A673 (cell line): ENCODE measurements at regions not wholly inside any gene's neighbourhood (a gene's known extent, or its start where the extent isn't known, plus 50 kb on each side); places are given as distances from the start of the nearest gene placed in this dataset.

Source experiments
- BruUV-seq: library from RNA; stranded (reverse); fragments of 400-500 nt; replicated peaks from 2 replicates; lab custom pipeline; 2021; lab: Mats Ljungman, UMichigan
- CTCF ChIA-PET: fragments of 300-600 bp; sonication (Branson Sonifier 250); formaldehyde crosslinking; loops from one replicate; lab custom pipeline; 2022; ENCODE audit warnings: antibody characterized with exemption; lab: Charles Lee
- POLR2A ChIA-PET: fragments of 300-600 bp; sonication (Branson Sonifier 250); formaldehyde crosslinking; loops from one replicate; lab custom pipeline; 2022; ENCODE audit warnings: antibody characterized with exemption; ENCODE audit not compliant: low non-redundant PET; lab: Charles Lee
- DNase-seq: peaks from one replicate; pipeline ENCODE4 v3.0.0-alpha.2; 2015; ENCODE audit warnings: low spot score
- H3K27ac ChIP-seq: fragments of 200-600 bp; sonication (generic); 2 replicates; pipeline ENCODE4 v1.5.1; 2016; ENCODE audit warnings: mixed run types, low read depth, mild to moderate bottlenecking, mixed read lengths, antibody characterized with exemption, low read length; ENCODE audit not compliant: poor library complexity, severe bottlenecking
- H3K27me3 ChIP-seq: fragments of 200-600 bp; sonication (generic); replicated peaks from 2 replicates; pipeline ENCODE4 v1.6.1; 2017; ENCODE audit warnings: mixed run types, low read depth, mild to moderate bottlenecking, mixed read lengths, antibody characterized with exemption, low read length; ENCODE audit not compliant: insufficient read depth, poor library complexity
- H3K36me3 ChIP-seq: fragments of 200-600 bp; sonication (generic); 2 replicates; pipeline ENCODE4 v1.6.1; 2016; ENCODE audit warnings: mixed run types, mild to moderate bottlenecking, mixed read lengths, antibody characterized with exemption, low read length; ENCODE audit not compliant: insufficient read depth, poor library complexity, severe bottlenecking
- H3K4me1 ChIP-seq: fragments of 200-600 bp; sonication (generic); 2 replicates; pipeline ENCODE4 v1.6.1; 2017; ENCODE audit warnings: mixed run types, mild to moderate bottlenecking, mixed read lengths, antibody characterized with exemption, low read length; ENCODE audit not compliant: insufficient read depth, poor library complexity, severe bottlenecking
- H3K4me3 ChIP-seq: fragments of 200-600 bp; sonication (generic); 2 replicates; pipeline ENCODE4 v1.5.1; 2016; ENCODE audit warnings: low read depth, mixed run types, mild to moderate bottlenecking, mixed read lengths, low read length; ENCODE audit not compliant: poor library complexity, severe bottlenecking
- H3K9me3 ChIP-seq: fragments of 200-600 bp; sonication (generic); 2 replicates; pipeline ENCODE4 v1.6.1; 2016; ENCODE audit warnings: mixed run types, low read depth, mild to moderate bottlenecking, mixed read lengths, antibody characterized with exemption, low read length; ENCODE audit not compliant: poor library complexity, severe bottlenecking
- EZH2 ChIP-seq: fragments of 200-600 bp; sonication (generic); IDR thresholded peaks from 2 replicates; pipeline ENCODE4 v1.6.1; 2017; ENCODE audit warnings: borderline replicate concordance, low read depth, mild to moderate bottlenecking, mixed read lengths, antibody characterized with exemption, low read length; ENCODE audit not compliant: poor library complexity, severe bottlenecking
- intact Hi-C: fragments of 100-400 bp; cut with micrococcal nuclease; formaldehyde crosslinking; loops from one replicate; pipeline ENCODE4 v1.10.0; 2022; ENCODE audit not compliant: unreplicated experiment
- TF ChIP-seq, protein P1 (sequence below): fragments of 300-800, 200-600 bp; sonication (generic); conservative IDR thresholded peaks from 2 replicates; pipeline ENCODE4 v1.5.1; 2017; ENCODE audit warnings: low read depth, mild to moderate bottlenecking, antibody characterized with exemption, low read length, moderate library complexity, mixed read lengths

DNA sequence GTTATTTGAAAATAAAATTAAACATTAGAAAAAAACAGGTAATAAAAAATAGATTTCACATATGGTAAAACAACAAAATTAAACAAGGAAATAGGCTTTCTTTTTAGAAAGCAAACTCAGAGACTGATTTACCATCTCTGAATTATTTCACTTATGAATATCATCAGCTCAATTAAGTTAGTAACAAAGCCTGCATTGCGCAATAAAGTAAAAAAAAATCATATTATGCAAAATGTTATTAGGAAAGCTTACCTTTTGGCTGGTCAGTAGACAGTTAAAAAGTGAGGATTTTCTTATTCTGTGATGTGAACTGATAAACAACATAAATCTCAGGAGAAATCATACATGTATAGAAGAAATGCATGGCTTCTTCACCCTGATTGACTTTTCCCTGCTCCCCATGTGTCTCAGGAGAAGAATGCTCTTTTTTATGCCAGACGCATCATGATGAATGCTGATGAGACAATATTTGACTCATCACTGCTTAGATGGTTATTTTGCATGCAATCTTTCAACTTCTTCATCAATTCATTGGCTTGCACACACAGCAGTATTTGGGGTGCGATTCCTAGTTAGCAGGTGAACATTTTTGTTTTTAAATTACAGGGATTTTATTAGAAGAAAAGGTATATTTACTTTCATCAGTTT lies 124.5 kb upstream of the USP15 start:
- no TSS peak for BruUV-seq
- TF ChIP-seq, protein P1, sequence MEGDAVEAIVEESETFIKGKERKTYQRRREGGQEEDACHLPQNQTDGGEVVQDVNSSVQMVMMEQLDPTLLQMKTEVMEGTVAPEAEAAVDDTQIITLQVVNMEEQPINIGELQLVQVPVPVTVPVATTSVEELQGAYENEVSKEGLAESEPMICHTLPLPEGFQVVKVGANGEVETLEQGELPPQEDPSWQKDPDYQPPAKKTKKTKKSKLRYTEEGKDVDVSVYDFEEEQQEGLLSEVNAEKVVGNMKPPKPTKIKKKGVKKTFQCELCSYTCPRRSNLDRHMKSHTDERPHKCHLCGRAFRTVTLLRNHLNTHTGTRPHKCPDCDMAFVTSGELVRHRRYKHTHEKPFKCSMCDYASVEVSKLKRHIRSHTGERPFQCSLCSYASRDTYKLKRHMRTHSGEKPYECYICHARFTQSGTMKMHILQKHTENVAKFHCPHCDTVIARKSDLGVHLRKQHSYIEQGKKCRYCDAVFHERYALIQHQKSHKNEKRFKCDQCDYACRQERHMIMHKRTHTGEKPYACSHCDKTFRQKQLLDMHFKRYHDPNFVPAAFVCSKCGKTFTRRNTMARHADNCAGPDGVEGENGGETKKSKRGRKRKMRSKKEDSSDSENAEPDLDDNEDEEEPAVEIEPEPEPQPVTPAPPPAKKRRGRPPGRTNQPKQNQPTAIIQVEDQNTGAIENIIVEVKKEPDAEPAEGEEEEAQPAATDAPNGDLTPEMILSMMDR, result no peak
- TF ChIP-seq EZH2, result no peak
- CTCF ChIA-PET, result no interaction called here

DNA sequence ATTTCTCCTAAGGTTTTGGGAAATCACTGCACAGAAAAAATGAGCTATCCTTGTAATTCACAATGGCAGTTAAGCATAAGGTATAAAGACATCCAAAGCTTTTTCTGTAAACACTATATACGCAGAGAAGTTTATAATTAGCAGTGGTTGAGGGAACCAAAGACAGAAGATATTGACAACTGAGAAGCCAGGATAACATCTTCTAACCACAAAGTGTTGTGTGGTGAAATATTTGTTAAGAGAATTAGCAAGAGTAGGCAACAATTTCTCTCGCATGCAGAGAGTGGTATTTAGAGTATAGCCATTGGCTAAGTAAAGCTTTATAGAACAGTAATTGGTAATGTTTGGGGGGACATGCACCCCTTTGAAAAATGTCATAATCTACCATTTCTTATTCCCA lies 123.7 kb upstream of the USP15 start:
- intact Hi-C loops, result no loop called here

More for the DNA sequence above, 124.5 kb upstream of the USP15 start:
- DNase-seq, result no peak
- H3K27ac ChIP-seq, result no peak overlapping the region
- H3K4me1 ChIP-seq, result peaks cover 6% of the 10 kb centered on the region
- no peaks in the 10 kb centered on the region for H3K36me3 ChIP-seq
- no peaks in the 10 kb centered on the region for H3K27me3 ChIP-seq
- H3K4me3 ChIP-seq, result no peak overlapping the region
- POLR2A ChIA-PET, result no interaction called here
- intact Hi-C loops, result no loop called here
- no peaks in the 10 kb centered on the region for H3K9me3 ChIP-seq

DNA sequence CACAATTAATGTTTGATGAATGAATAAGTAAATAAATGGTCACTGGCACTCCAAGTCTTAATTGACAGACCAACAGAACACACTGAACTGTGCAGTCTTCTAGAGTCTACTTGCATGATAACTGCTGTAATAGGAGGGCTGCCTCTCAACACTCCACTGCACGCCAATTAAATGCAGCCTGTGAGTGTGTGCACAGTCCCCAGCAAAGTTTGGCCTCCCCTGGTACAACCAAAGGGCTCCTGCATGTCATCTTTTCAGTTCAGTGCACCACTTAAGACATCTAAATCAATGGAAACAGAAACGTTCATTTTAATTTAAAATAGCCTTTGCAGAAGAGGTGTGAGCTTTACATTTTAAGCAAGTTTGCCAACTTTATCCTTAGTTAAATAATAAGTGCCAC lies 121.7 kb upstream of the USP15 start:
- POLR2A ChIA-PET, result no interaction called here
- DNase-seq, result no peak
- no peak for TF ChIP-seq EZH2
- TF ChIP-seq, protein P1, result no peak
- Histone ChIP-seq H3K4me1 (peaks cover 6% of the 10 kb centered on the region), H3K27ac (no peak overlapping the region), H3K27me3 (no peaks in the 10 kb centered on the region), H3K36me3 (no peaks in the 10 kb centered on the region), H3K9me3 (no peaks in the 10 kb centered on the region), H3K4me3 (no peak overlapping the region)
- CTCF ChIA-PET, result no interaction called here
- no TSS peak for BruUV-seq
- intact Hi-C loops, result no loop called here

More for the DNA sequence above, 123.7 kb upstream of the USP15 start:
- CTCF ChIA-PET, result no interaction called here
- BruUV-seq, result no TSS peak
- Histone ChIP-seq H3K4me1 (peaks cover 6% of the 10 kb centered on the region), H3K36me3 (no peaks in the 10 kb centered on the region), H3K9me3 (no peaks in the 10 kb centered on the region), H3K27ac (no peak overlapping the region), H3K4me3 (no peak overlapping the region), H3K27me3 (no peaks in the 10 kb centered on the region)
- TF ChIP-seq EZH2, result no peak
- TF ChIP-seq, protein P1, result no peak
- DNase-seq, result no peak
- POLR2A ChIA-PET, result no interaction called here
